ENCODE measurements at regions not wholly inside any gene's neighbourhood (a gene's known extent, or its start where the extent isn't known, plus 50 kb on each side); places are given as distances from the start of the nearest gene placed in this dataset.

GRCh38 chr2:58954880-58955385, 713.8 kb upstream of the FANCL start:
- TF ChIP-seq CTCF (IDR thresholded peaks at IDR 0.05): no peak
- no peak for TF ChIP-seq POLR2A (IDR thresholded peaks at IDR 0.05)

All from Peyer's patch (tissue), 4 donors.